ENCODE measurements at regions not wholly inside any gene's neighbourhood (a gene's known extent, or its start where the extent isn't known, plus 50 kb on each side); places are given as distances from the start of the nearest gene placed in this dataset.
"Not testable (repeated sequence)": the region's sequence is repeated elsewhere in the genome, so short reads cannot be mapped to it uniquely, and the experiment has no call there.

DNA sequence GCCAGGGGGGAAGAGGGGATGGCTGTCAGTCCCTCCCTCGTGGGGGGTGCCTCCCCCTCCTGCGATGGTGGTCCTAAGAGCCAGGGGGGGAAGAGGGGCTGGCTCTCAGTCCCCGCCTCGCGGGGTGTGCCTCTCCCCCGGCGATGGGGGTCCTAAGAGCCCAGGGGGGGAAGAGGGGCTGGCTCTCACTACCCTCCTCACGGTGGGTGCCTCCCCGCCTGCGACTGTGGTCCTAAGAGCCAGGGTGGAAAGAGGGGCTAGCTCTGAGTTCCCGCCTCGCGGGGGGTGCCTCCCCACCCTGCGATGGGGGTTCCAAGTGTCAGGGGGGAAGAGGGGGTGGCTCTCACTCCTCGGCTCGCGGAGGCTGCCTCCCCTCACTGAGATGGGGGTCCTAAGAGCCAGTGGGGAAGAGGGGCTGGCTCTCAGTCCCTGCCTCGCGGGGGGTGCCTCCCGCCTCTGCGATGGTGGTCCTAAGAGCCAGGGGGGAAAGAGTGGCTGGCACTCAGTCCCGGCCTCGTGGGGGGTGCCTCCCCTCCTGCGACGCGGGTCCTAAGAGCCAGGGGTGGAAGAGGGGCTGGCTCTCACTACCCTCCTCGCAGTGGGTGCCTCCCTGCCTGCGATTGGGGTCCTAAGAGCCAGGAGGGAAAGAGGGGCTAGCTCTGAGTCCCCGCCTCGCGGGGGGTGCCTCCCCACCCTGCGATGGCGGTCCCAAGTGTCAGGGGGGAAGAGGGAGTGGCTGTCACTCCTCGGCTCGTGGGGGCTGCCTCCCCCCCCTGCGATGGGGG, 2325.6 kb upstream of the PCDH20 start:
- Histone ChIP-seq H3K27me3 (ENCODE audit: insufficient read depth, low read length) (no peaks in the 10 kb centered on the region), H3K9ac (ENCODE audit: low read length) (no peak overlapping the region), H3K4me3 (ENCODE audit: insufficient read depth, low read depth, low read length) (no peak overlapping the region), H3K4me1 (ENCODE audit: insufficient read depth, low read length) (no peaks in the 10 kb centered on the region), H3K9me3 (ENCODE audit: insufficient read depth, low read depth, low read length) (no peaks in the 10 kb centered on the region), H3K4me2 (ENCODE audit: low read length) (no peak overlapping the region), H3K27ac (ENCODE audit: low read depth, low read length) (no peak overlapping the region), H3K79me2 (ENCODE audit: insufficient read depth, low read length) (no peaks in the 10 kb centered on the region), H4K20me1 (ENCODE audit: insufficient read depth, low read length) (no peaks in the 10 kb centered on the region), H3K36me3 (ENCODE audit: insufficient read depth, low read length) (no peaks in the 10 kb centered on the region), H2AFZ (ENCODE audit: low read depth, low read length) (no peak overlapping the region)
- no peaks in the 10 kb centered on the region for H3K27me3 Mint-ChIP-seq (ENCODE audit: low read depth, unreplicated experiment)
- no peak overlapping the region for H3K27ac Mint-ChIP-seq (ENCODE audit: unreplicated experiment)
- TF ChIP-seq EZH2 (IDR thresholded peaks at IDR 0.05; ENCODE audit: insufficient read depth, low read length): no peak
- TF ChIP-seq, protein P1, sequence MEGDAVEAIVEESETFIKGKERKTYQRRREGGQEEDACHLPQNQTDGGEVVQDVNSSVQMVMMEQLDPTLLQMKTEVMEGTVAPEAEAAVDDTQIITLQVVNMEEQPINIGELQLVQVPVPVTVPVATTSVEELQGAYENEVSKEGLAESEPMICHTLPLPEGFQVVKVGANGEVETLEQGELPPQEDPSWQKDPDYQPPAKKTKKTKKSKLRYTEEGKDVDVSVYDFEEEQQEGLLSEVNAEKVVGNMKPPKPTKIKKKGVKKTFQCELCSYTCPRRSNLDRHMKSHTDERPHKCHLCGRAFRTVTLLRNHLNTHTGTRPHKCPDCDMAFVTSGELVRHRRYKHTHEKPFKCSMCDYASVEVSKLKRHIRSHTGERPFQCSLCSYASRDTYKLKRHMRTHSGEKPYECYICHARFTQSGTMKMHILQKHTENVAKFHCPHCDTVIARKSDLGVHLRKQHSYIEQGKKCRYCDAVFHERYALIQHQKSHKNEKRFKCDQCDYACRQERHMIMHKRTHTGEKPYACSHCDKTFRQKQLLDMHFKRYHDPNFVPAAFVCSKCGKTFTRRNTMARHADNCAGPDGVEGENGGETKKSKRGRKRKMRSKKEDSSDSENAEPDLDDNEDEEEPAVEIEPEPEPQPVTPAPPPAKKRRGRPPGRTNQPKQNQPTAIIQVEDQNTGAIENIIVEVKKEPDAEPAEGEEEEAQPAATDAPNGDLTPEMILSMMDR (IDR thresholded peaks at IDR 0.05; ENCODE audit: insufficient read depth, low read depth, low read length): no peak
- no peaks in the 10 kb centered on the region for H3K4me1 Mint-ChIP-seq (ENCODE audit: low read depth, unreplicated experiment)
- peaks cover 3% of the 10 kb centered on the region for H3K9me3 Mint-ChIP-seq (ENCODE audit: unreplicated experiment)
- no peak for DNase-seq (ENCODE audit: low read depth)
- FAIRE-seq: no peak
- H3K4me3 Mint-ChIP-seq (ENCODE audit: unreplicated experiment): no peak overlapping the region
- H3K36me3 Mint-ChIP-seq (ENCODE audit: low read depth, unreplicated experiment): no peaks in the 10 kb centered on the region

DNA sequence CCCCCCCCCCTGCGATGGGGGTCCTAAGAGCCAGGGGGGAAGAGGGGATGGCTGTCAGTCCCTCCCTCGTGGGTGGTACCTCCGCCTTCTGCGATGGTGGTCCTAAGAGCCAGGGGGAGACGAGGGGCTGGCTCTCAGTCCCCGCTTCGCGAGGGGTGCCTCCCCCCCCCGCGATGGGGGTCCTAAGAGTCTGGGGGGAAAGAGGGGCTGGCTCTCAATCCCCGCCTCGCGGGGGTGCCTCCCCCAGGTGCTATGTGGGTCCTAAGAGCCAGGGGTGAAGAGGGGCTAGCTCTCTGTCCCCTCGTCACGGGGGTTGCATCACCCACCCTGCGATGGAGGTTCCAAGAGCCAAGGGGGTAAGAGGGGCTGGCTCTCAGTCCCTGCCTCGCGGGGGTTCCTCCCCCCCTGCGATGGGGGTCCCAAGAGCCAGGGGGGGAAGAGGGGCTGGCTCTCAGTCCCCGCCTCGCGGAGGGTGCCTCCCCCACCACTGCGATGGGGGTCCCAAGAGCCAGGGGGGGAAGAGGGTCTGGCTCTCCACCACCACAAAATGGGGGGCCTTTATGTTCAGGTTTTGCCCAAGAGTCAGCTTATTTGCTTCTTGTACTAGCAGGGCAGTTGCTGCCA, 2323.6 kb upstream of the PCDH20 start:
- not testable (repeated sequence) for H3K27ac ChIP-seq (ENCODE audit: low read depth, low read length); DNase-seq (ENCODE audit: low read depth); FAIRE-seq; H3K27me3 Mint-ChIP-seq (ENCODE audit: low read depth, unreplicated experiment); H4K20me1 ChIP-seq (ENCODE audit: insufficient read depth, low read length); H3K9me3 ChIP-seq (ENCODE audit: insufficient read depth, low read depth, low read length); H3K27me3 ChIP-seq (ENCODE audit: insufficient read depth, low read length); H3K36me3 ChIP-seq (ENCODE audit: insufficient read depth, low read length); H3K4me2 ChIP-seq (ENCODE audit: low read length); H3K4me3 Mint-ChIP-seq (ENCODE audit: unreplicated experiment); H3K4me1 ChIP-seq (ENCODE audit: insufficient read depth, low read length); H3K36me3 Mint-ChIP-seq (ENCODE audit: low read depth, unreplicated experiment); H3K79me2 ChIP-seq (ENCODE audit: insufficient read depth, low read length); H3K4me3 ChIP-seq (ENCODE audit: insufficient read depth, low read depth, low read length); H3K4me1 Mint-ChIP-seq (ENCODE audit: low read depth, unreplicated experiment); H3K9ac ChIP-seq (ENCODE audit: low read length); H3K27ac Mint-ChIP-seq (ENCODE audit: unreplicated experiment); H3K9me3 Mint-ChIP-seq (ENCODE audit: unreplicated experiment); H2AFZ ChIP-seq (ENCODE audit: low read depth, low read length)

DNA sequence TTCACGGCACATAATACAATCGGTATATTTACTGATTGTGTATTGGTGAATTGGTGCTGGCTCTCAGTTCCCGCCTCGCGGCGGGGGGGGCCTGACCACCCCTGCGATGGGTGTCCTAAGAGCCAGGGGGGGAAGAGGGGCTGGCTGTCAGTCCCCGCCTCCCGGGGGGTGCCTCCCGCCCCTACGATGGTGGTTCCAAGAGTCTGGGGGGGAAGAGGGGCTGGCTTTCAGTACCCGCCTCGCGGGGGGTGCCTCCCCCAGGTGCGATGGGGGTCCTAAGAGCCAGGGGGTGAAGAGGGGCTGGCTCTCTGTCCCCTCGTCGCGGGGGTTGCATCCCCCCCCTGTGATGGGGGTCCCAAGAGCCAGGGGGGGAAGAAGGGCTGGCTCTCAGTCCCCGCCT, 2321.8 kb upstream of the PCDH20 start:
- H3K4me1 ChIP-seq (ENCODE audit: insufficient read depth, low read length): no peaks in the 10 kb centered on the region
- no peaks in the 10 kb centered on the region for H3K27me3 Mint-ChIP-seq (ENCODE audit: low read depth, unreplicated experiment)
- peaks cover 1% of the 10 kb centered on the region for H3K9me3 Mint-ChIP-seq (ENCODE audit: unreplicated experiment)
- no peaks in the 10 kb centered on the region for H3K79me2 ChIP-seq (ENCODE audit: insufficient read depth, low read length)
- no peaks in the 10 kb centered on the region for H3K27me3 ChIP-seq (ENCODE audit: insufficient read depth, low read length)
- DNase-seq (ENCODE audit: low read depth) (no peak), FAIRE-seq (no peak)
- no peak for TF ChIP-seq EZH2 (IDR thresholded peaks at IDR 0.05; ENCODE audit: insufficient read depth, low read length)
- TF ChIP-seq, protein P1 (IDR thresholded peaks at IDR 0.05; ENCODE audit: insufficient read depth, low read depth, low read length): no peak
- no peaks in the 10 kb centered on the region for H3K36me3 Mint-ChIP-seq (ENCODE audit: low read depth, unreplicated experiment)
- no peak overlapping the region for H3K27ac Mint-ChIP-seq (ENCODE audit: unreplicated experiment)
- H4K20me1 ChIP-seq (ENCODE audit: insufficient read depth, low read length): no peaks in the 10 kb centered on the region
- no peaks in the 10 kb centered on the region for H3K4me1 Mint-ChIP-seq (ENCODE audit: low read depth, unreplicated experiment)
- H3K4me2 ChIP-seq (ENCODE audit: low read length): no peak overlapping the region
- H3K4me3 ChIP-seq (ENCODE audit: insufficient read depth, low read depth, low read length): no peak overlapping the region
- no peak overlapping the region for H3K27ac ChIP-seq (ENCODE audit: low read depth, low read length)
- H3K4me3 Mint-ChIP-seq (ENCODE audit: unreplicated experiment): no peak overlapping the region
- no peak overlapping the region for H2AFZ ChIP-seq (ENCODE audit: low read depth, low read length)
- no peaks in the 10 kb centered on the region for H3K9me3 ChIP-seq (ENCODE audit: insufficient read depth, low read depth, low read length)
- H3K9ac ChIP-seq (ENCODE audit: low read length): no peak overlapping the region
- no peaks in the 10 kb centered on the region for H3K36me3 ChIP-seq (ENCODE audit: insufficient read depth, low read length)

All from astrocyte (in vitro differentiated cells and primary cell).